Testis (tissue), 2 donors: ENCODE measurements at regions not wholly inside any gene's neighbourhood (a gene's known extent, or its start where the extent isn't known, plus 50 kb on each side); places are given as distances from the start of the nearest gene placed in this dataset.
"Not testable (repeated sequence)": the region's sequence is repeated elsewhere in the genome, so short reads cannot be mapped to it uniquely, and the experiment has no call there.

Experiments
- POLR2A ChIP-seq: fragments of 450-650 bp; IDR thresholded peaks from one replicate; pipeline ENCODE4 v1.6.1; 2017; ENCODE audit warnings: antibody characterized with exemption, mild to moderate bottlenecking, moderate library complexity
- TF ChIP-seq, protein P1 (sequence below), 3 experiments: fragments of 450-650 bp in 2 of 3; fragments of 200-600 bp in 1 of 3; sonication (generic) in 1 of 3; IDR thresholded peaks; one replicate each; pipeline ENCODE4 v1.5.1; 2016 to 2019; ENCODE audit warnings: antibody characterized with exemption in 3 of 3, mild to moderate bottlenecking in 2 of 3, moderate library complexity in 1 of 3

DNA sequence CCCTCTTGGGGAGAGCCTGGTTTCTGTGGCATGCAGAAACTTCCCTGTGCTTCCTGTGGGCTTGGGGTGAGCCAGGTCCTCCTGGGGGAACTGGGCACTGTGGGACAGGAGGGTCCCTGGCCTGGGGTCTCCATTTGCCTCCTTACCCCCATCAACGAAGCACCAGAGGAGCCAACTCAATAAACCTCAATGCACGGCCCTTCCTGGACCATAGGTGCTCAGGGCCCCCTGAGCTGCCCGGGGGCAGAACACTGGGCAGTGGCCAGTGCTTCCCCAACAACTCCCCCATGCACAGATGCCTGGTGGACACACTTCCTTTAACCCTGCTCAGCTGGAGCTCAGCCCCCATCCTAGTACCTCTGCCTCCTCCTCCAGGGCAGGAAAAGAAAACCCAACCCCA lies 214.7 kb downstream of the POTEG start:
- TF ChIP-seq, protein P1, sequence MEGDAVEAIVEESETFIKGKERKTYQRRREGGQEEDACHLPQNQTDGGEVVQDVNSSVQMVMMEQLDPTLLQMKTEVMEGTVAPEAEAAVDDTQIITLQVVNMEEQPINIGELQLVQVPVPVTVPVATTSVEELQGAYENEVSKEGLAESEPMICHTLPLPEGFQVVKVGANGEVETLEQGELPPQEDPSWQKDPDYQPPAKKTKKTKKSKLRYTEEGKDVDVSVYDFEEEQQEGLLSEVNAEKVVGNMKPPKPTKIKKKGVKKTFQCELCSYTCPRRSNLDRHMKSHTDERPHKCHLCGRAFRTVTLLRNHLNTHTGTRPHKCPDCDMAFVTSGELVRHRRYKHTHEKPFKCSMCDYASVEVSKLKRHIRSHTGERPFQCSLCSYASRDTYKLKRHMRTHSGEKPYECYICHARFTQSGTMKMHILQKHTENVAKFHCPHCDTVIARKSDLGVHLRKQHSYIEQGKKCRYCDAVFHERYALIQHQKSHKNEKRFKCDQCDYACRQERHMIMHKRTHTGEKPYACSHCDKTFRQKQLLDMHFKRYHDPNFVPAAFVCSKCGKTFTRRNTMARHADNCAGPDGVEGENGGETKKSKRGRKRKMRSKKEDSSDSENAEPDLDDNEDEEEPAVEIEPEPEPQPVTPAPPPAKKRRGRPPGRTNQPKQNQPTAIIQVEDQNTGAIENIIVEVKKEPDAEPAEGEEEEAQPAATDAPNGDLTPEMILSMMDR (IDR thresholded peaks at IDR 0.05): not testable (repeated sequence)
- TF ChIP-seq POLR2A: not testable (repeated sequence)
